ENCODE measurements at regions not wholly inside any gene's neighbourhood (a gene's known extent, or its start where the extent isn't known, plus 50 kb on each side); places are given as distances from the start of the nearest gene placed in this dataset.

- TF ChIP-seq CTCF (IDR thresholded peaks at IDR 0.05): no peak
- ATAC-seq: no peak
- no peaks in the 10 kb centered on the region for H3K36me3 ChIP-seq (ENCODE audit: low read depth)
- H3K9me3 ChIP-seq: no peaks in the 10 kb centered on the region
- intact Hi-C loops (cut with DNase I, micrococcal nuclease): no loop called here
- DNase-seq: peak in 1 of 3 donors; percentile 33
- no peaks in the 10 kb centered on the region for H3K4me1 ChIP-seq (ENCODE audit: low read depth)
- H3K4me3 ChIP-seq: no peak overlapping the region
These were observed 69.7 kb upstream of the CTDP1 start for GRCh38 chr18:79609841-79610281.

GRCh38 chr18:79610461-79611039 lies 69.1 kb upstream of the CTDP1 start:
- no peaks in the 10 kb centered on the region for H3K36me3 ChIP-seq (ENCODE audit: low read depth)

GRCh38 chr18:79611040-79611681 lies 68.4 kb upstream of the CTDP1 start:
- H3K4me1 ChIP-seq (ENCODE audit: low read depth): no peaks in the 10 kb centered on the region
- intact Hi-C loops (cut with DNase I, micrococcal nuclease): no loop called here
- no peak overlapping the region for H3K4me3 ChIP-seq
- ATAC-seq (peak; percentile 25), DNase-seq (peak in 1 of 3 donors; percentile 31)
- H3K9me3 ChIP-seq: no peaks in the 10 kb centered on the region
- TF ChIP-seq CTCF (IDR thresholded peaks at IDR 0.05): no peak
- no peaks in the 10 kb centered on the region for H3K36me3 ChIP-seq (ENCODE audit: low read depth)

More at GRCh38 chr18:79610461-79611039, 69.1 kb upstream of the CTDP1 start:
- no peaks in the 10 kb centered on the region for H3K9me3 ChIP-seq
- H3K4me3 ChIP-seq: no peak overlapping the region
- intact Hi-C loops (cut with DNase I, micrococcal nuclease): no loop called here
- no peak for ATAC-seq
- DNase-seq: peak in 1 of 3 donors; percentile 37
- no peaks in the 10 kb centered on the region for H3K4me1 ChIP-seq (ENCODE audit: low read depth)
- no peak for TF ChIP-seq CTCF (IDR thresholded peaks at IDR 0.05)

GRCh38 chr18:79612291-79613108 lies 67.1 kb upstream of the CTDP1 start:
- no peak for TF ChIP-seq CTCF (IDR thresholded peaks at IDR 0.05)
- ATAC-seq: no peak

GRCh38 chr18:79613186-79613931 lies 66.2 kb upstream of the CTDP1 start:
- no peak overlapping the region for H3K4me3 ChIP-seq
- no peaks in the 10 kb centered on the region for H3K9me3 ChIP-seq
- H3K36me3 ChIP-seq (ENCODE audit: low read depth): no peaks in the 10 kb centered on the region
- intact Hi-C loops (cut with DNase I, micrococcal nuclease): no loop called here
- ATAC-seq (no peak), DNase-seq (no peak)
- no peak for TF ChIP-seq CTCF (IDR thresholded peaks at IDR 0.05)
- no peaks in the 10 kb centered on the region for H3K4me1 ChIP-seq (ENCODE audit: low read depth)

More at GRCh38 chr18:79612291-79613108, 67.1 kb upstream of the CTDP1 start:
- H3K9me3 ChIP-seq: no peaks in the 10 kb centered on the region
- no peaks in the 10 kb centered on the region for H3K36me3 ChIP-seq (ENCODE audit: low read depth)
- no peak overlapping the region for H3K4me3 ChIP-seq
- no peak for DNase-seq
- intact Hi-C loops (cut with DNase I, micrococcal nuclease): no loop called here
- H3K4me1 ChIP-seq (ENCODE audit: low read depth): no peaks in the 10 kb centered on the region

Data from mucosa of descending colon (tissue), 3 donors.